H1 (cell line): ENCODE measurements at regions not wholly inside any gene's neighbourhood (a gene's known extent, or its start where the extent isn't known, plus 50 kb on each side); places are given as distances from the start of the nearest gene placed in this dataset.

Source experiments
- CTCF ChIA-PET: fragments of 300-600 bp; sonication (Branson Sonifier 250); formaldehyde crosslinking; loops from one replicate; lab custom pipeline; 2021; ENCODE audit not compliant: partially characterized antibody; lab: Charles Lee
- POLR2A ChIA-PET: fragments of 300-600 bp; sonication (Branson Sonifier 250); formaldehyde crosslinking; loops from one replicate; lab custom pipeline; 2021; ENCODE audit warnings: inconsistent platforms; ENCODE audit not compliant: partially characterized antibody; lab: Charles Lee
- DNase-seq, 2 experiments: peaks; one replicate each; pipeline versions ENCODE4 v3.0.0 to v3.0.0-alpha.2; 2010 to 2022; ENCODE audit warnings: low spot score in 2 of 2, low read depth in 1 of 2, mixed read lengths in 1 of 2
- FAIRE-seq: peaks from 2 replicates; lab custom pipeline; 2011; peaks lifted over from hg19 to GRCh38; lab: Jason Lieb, UNC
- H2AFZ ChIP-seq: 2 replicates; pipeline ENCODE4 v1.8.1; 2012; ENCODE audit warnings: low read length, inconsistent platforms
- H2AK5ac ChIP-seq: 2 replicates; pipeline ENCODE4 v1.6.1; 2013; ENCODE audit warnings: low read depth, low read length
- H2BK120ac ChIP-seq: replicated peaks from 2 replicates; pipeline ENCODE3; 2013; ENCODE audit warnings: low read depth, low read length, inconsistent platforms
- H2BK12ac ChIP-seq: 2 replicates; pipeline ENCODE4 v1.6.1; 2013; ENCODE audit warnings: low read depth, low read length
- H2BK15ac ChIP-seq: 2 replicates; pipeline ENCODE4 v1.6.1; 2013; ENCODE audit warnings: low read length
- H2BK20ac ChIP-seq: 2 replicates; pipeline ENCODE4 v1.6.1; 2013; ENCODE audit warnings: low read length
- H2BK5ac ChIP-seq: 2 replicates; pipeline ENCODE4 v1.6.1; 2013; ENCODE audit warnings: low read depth, low read length
- H3K14ac ChIP-seq: 2 replicates; pipeline ENCODE4 v1.6.1; 2013; ENCODE audit warnings: inconsistent platforms; ENCODE audit not compliant: insufficient read length
- H3K18ac ChIP-seq: 2 replicates; pipeline ENCODE4 v1.6.1; 2013; ENCODE audit warnings: low read length; ENCODE audit errors: extremely low read depth
- H3K23ac ChIP-seq: 2 replicates; pipeline ENCODE4 v1.6.1; 2013; ENCODE audit warnings: inconsistent platforms; ENCODE audit not compliant: insufficient read length
- H3K23me2 ChIP-seq: 2 replicates; pipeline ENCODE4 v1.6.1; 2013; ENCODE audit warnings: low read depth, low read length
- H3K27ac ChIP-seq: 2 replicates; pipeline ENCODE4 v1.6.1; 2011; ENCODE audit warnings: low read depth, low read length, inconsistent platforms
- H3K27me3 ChIP-seq, 4 experiments: replicated peaks in 1 of 4; 1 replicate in 1 of 4; 2 replicates in 3 of 4; pipeline versions ENCODE4 v1.6.1 to v1.8.1; 2011 to 2013; ENCODE audit warnings: low read length in 3 of 4, mild to moderate bottlenecking in 3 of 4, inconsistent platforms in 2 of 4, mixed read lengths in 2 of 4, moderate library complexity in 1 of 4; ENCODE audit not compliant: control insufficient read depth in 3 of 4, insufficient read depth in 3 of 4; ENCODE audit errors: extremely low read depth in 1 of 4
- H3K36me3 ChIP-seq, 4 experiments: 2 replicates each; pipeline versions ENCODE4 v1.6.1 to v1.8.1; 2011 to 2013; ENCODE audit warnings: mild to moderate bottlenecking in 4 of 4, low read length in 3 of 4, moderate library complexity in 2 of 4, control low read depth in 1 of 4, inconsistent platforms in 1 of 4; ENCODE audit not compliant: insufficient read depth in 4 of 4, control insufficient read depth in 2 of 4
- H3K4ac ChIP-seq: replicated peaks from 2 replicates; pipeline ENCODE3; 2013; ENCODE audit warnings: low read length, low read depth, mixed read lengths, inconsistent platforms; ENCODE audit not compliant: insufficient read length
- H3K4me1 ChIP-seq, 4 experiments: replicated peaks in 1 of 4; 1 replicate in 1 of 4; 2 replicates in 3 of 4; pipeline versions ENCODE4 v1.6.1 to v1.8.1; 2011 to 2013; ENCODE audit warnings: low read length in 3 of 4, inconsistent platforms in 2 of 4, mixed read lengths in 1 of 4; ENCODE audit not compliant: insufficient read depth in 4 of 4, control insufficient read depth in 3 of 4
- H3K4me2 ChIP-seq, 2 experiments: 2 replicates each; pipeline versions ENCODE4 v1.6.1 to v1.8.1; 2011 to 2013; ENCODE audit warnings: low read depth in 2 of 2, low read length in 2 of 2, control low read depth in 1 of 2, inconsistent platforms in 1 of 2, mild to moderate bottlenecking in 1 of 2; ENCODE audit not compliant: insufficient read depth in 1 of 2
- H3K4me3 ChIP-seq, 4 experiments: fragments of 200-600, 300-600 bp in 1 of 4; sonication (generic), shearing (Covaris generic), sonication (Bioruptor Twin) in 1 of 4; 2 replicates each; pipeline versions ENCODE4 v1.5.1 to v1.8.1; 2011 to 2016; ENCODE audit warnings: low read length in 4 of 4, low read depth in 3 of 4, control low read depth in 2 of 4, inconsistent platforms in 2 of 4, mild to moderate bottlenecking in 2 of 4, mixed read lengths in 1 of 4, moderate library complexity in 1 of 4; ENCODE audit not compliant: insufficient read depth in 2 of 4; ENCODE audit errors: extremely low read depth in 1 of 4
- H3K56ac ChIP-seq: replicated peaks from 2 replicates; pipeline ENCODE3; 2013; ENCODE audit warnings: low read depth, mild to moderate bottlenecking, mixed read lengths, low read length, inconsistent platforms; ENCODE audit not compliant: insufficient read length
- H3K79me1 ChIP-seq: 2 replicates; pipeline ENCODE4 v1.6.1; 2013; ENCODE audit warnings: low read depth, low read length, control low read depth
- H3K79me2 ChIP-seq, 2 experiments: 2 replicates each; pipeline versions ENCODE4 v1.6.1 to v1.8.1; 2012 to 2013; ENCODE audit warnings: low read length in 2 of 2, mild to moderate bottlenecking in 2 of 2, inconsistent platforms in 1 of 2; ENCODE audit not compliant: insufficient read depth in 2 of 2, control insufficient read depth in 1 of 2
- H3K9ac ChIP-seq, 4 experiments: replicated peaks in 1 of 4; 1 replicate in 1 of 4; 2 replicates in 3 of 4; pipeline versions ENCODE4 v1.6.1 to v1.8.1; 2011 to 2013; ENCODE audit warnings: low read depth in 3 of 4, low read length in 3 of 4, control low read depth in 2 of 4, mild to moderate bottlenecking in 2 of 4, moderate library complexity in 2 of 4, inconsistent platforms in 1 of 4; ENCODE audit errors: extremely low read depth in 1 of 4
- H3K9me3 ChIP-seq, 2 experiments: 2 replicates each; pipeline versions ENCODE4 v1.6.1 to v1.8.1; 2012 to 2013; ENCODE audit warnings: mild to moderate bottlenecking in 2 of 2, moderate library complexity in 2 of 2, control low read depth in 1 of 2, inconsistent platforms in 1 of 2, low read depth in 1 of 2, low read length in 1 of 2, mixed read lengths in 1 of 2; ENCODE audit not compliant: insufficient read depth in 2 of 2
- H4K20me1 ChIP-seq, 2 experiments: replicated peaks in 1 of 2; 2 replicates each; pipeline versions ENCODE3 to v1.8.1; 2011 to 2013; ENCODE audit warnings: inconsistent platforms in 2 of 2, low read length in 2 of 2, mild to moderate bottlenecking in 1 of 2; ENCODE audit not compliant: insufficient read depth in 2 of 2, control insufficient read depth in 1 of 2
- H4K5ac ChIP-seq: 2 replicates; pipeline ENCODE4 v1.6.1; 2013; ENCODE audit warnings: low read length, low read depth, mixed read lengths, inconsistent platforms; ENCODE audit not compliant: insufficient read length
- H4K8ac ChIP-seq: 2 replicates; pipeline ENCODE4 v1.8.0; 2013; ENCODE audit warnings: mild to moderate bottlenecking, moderate library complexity, low read length, inconsistent platforms; ENCODE audit not compliant: insufficient read depth; ENCODE audit errors: extremely low read depth
- H4K91ac ChIP-seq: replicated peaks from 2 replicates; pipeline ENCODE3; 2013; ENCODE audit warnings: low read length, mixed read lengths, inconsistent platforms; ENCODE audit not compliant: insufficient read length
- ASH2L ChIP-seq: fragments of 200-600, 300-600 bp; sonication (generic); IDR thresholded peaks from one replicate; pipeline ENCODE4 v1.7.1; 2017; ENCODE audit warnings: low read length
- BACH1 ChIP-seq: IDR thresholded peaks from 2 replicates; pipeline ENCODE4 v1.6.1; 2012; ENCODE audit warnings: low read length, improper control_type of control experiment
- BRCA1 ChIP-seq: IDR thresholded peaks from 2 replicates; pipeline ENCODE4 v1.6.1; 2012; ENCODE audit warnings: low read depth, low read length, improper control_type of control experiment
- CBX5 ChIP-seq: fragments of 300-800, 300-1000 bp; sonication (generic); IDR thresholded peaks from 2 replicates; pipeline ENCODE4 v1.7.1; 2016; ENCODE audit warnings: antibody characterized with exemption, low read length, low read depth
- E2F6 ChIP-seq: IDR thresholded peaks from 2 replicates; pipeline ENCODE4 v1.6.1; 2012; ENCODE audit warnings: inconsistent platforms
- JUN ChIP-seq: IDR thresholded peaks from 2 replicates; pipeline ENCODE4 v1.6.1; 2011; ENCODE audit warnings: low read depth, mild to moderate bottlenecking, improper control_type of control experiment, low read length
- KDM4A ChIP-seq: IDR thresholded peaks from one replicate; pipeline ENCODE4 v1.7.1; 2012; ENCODE audit warnings: low read depth, mild to moderate bottlenecking, moderate library complexity, low read length, inconsistent platforms; ENCODE audit not compliant: severe bottlenecking
- MAFK ChIP-seq: IDR thresholded peaks from 2 replicates; pipeline ENCODE4 v1.6.1; 2012; ENCODE audit warnings: low read depth, mild to moderate bottlenecking, improper control_type of control experiment, low read length
- POLR2A ChIP-seq, 2 experiments: IDR thresholded peaks; 1 replicate in 1 of 2; 2 replicates in 1 of 2; pipeline ENCODE4 v1.6.1; 2011; ENCODE audit warnings: low read depth in 2 of 2, low read length in 2 of 2, mild to moderate bottlenecking in 2 of 2; ENCODE audit errors: control extremely low read depth in 1 of 2
- SP4 ChIP-seq: IDR thresholded peaks from 2 replicates; pipeline ENCODE4 v1.6.1; 2012; ENCODE audit warnings: low read length, inconsistent platforms
- SUZ12 ChIP-seq: fragments of 200-600 bp; sonication (generic); IDR thresholded peaks from 2 replicates; pipeline ENCODE4 v1.6.1; 2012; ENCODE audit warnings: mild to moderate bottlenecking, inconsistent platforms, low read length, moderate library complexity, mixed read lengths
- TEAD4 ChIP-seq: IDR thresholded peaks from 2 replicates; pipeline ENCODE4 v1.6.1; 2012; ENCODE audit warnings: low read depth, low read length, inconsistent platforms, mixed read lengths
- ZNF274 ChIP-seq: IDR thresholded peaks from 2 replicates; pipeline ENCODE4 v1.7.0; 2012; ENCODE audit warnings: low read length, borderline replicate concordance; ENCODE audit errors: extremely low read depth
- WGBS, 2 experiments: shearing (Covaris generic) in 1 of 2; methylation state at CpG; one replicate each; pipeline versions ENCODE4 v1.1.6 to v1.1.7; 2013 to 2015; ENCODE audit warnings: low lambda C conversion rate in 2 of 2, mixed read lengths in 2 of 2, inconsistent platforms in 1 of 2, low coverage in 1 of 2, missing lambda C conversion rate in 1 of 2; ENCODE audit not compliant: insufficient replicate concordance in 2 of 2, insufficient coverage in 1 of 2, insufficient read length in 1 of 2; ENCODE audit errors: extremely low coverage in 1 of 2, missing lambda C conversion rate in 1 of 2; 5-methylcytosine and 5-hydroxymethylcytosine counted together
- TF ChIP-seq, protein P1 (sequence below): IDR thresholded peaks from 2 replicates; pipeline ENCODE4 v1.6.1; 2011; ENCODE audit warnings: low read length, improper control_type of control experiment

DNA sequence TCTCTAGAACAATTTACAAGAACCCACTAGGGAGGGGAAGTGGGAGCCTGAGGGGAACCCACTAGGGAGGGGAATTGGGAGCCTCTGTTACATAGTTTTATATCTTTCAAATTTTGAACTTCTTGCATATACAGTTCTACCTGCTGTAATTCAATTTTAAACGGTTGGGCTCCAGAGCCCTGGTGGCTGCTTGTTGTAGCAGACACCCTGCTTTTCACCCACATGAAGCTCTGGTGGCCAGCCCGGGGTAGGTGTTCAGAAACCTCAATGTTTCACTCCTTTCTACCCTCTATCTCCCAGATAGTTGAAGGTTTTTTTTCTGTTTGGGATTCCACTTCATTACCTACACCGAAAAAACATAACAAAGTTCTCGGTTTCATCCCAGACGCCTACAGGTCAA is 124.4 kb downstream of the TMEM174 start:
- Histone ChIP-seq H4K5ac (no peak overlapping the region), H3K9me3 (no peaks in the 10 kb centered on the region), H3K79me1 (no peaks in the 10 kb centered on the region), H2BK15ac (no peak overlapping the region), H2BK12ac (0 out of 2 replicates have a peak overlapping the region, but pooled peaks have one; percentile 68), H2AFZ (no peak overlapping the region), H3K4me3 (peak overlapping the region in 1 of 4 experiments; percentile 54; a peak in 1 of 8 replicates), H4K8ac (no peak overlapping the region), H4K20me1 (peaks cover 5 to 9% of the 10 kb centered on the region in 2 experiments), H4K91ac (no peak overlapping the region), H3K56ac (no peak overlapping the region), H3K18ac (peak overlapping the region; percentile 32; the same call in 1 of the 2 replicates), H2AK5ac (no peak overlapping the region), H3K23me2 (no peaks in the 10 kb centered on the region), H3K27ac (no peak overlapping the region), H3K4me2 (peak overlapping the region; percentile 86 to 87; a peak in 2 of 4 replicates), H3K79me2 (no peaks in the 10 kb centered on the region), H3K27me3 (peaks cover 63 to 81% (median 79%) of the 10 kb centered on the region in 4 experiments), H3K4ac (no peak overlapping the region), H3K36me3 (peaks cover 0 to 6% (median 0%) of the 10 kb centered on the region in 4 experiments; a peak in 1 of 8 replicates), H3K23ac (no peak overlapping the region), H2BK5ac (no peak overlapping the region), H3K14ac (no peak overlapping the region), H3K4me1 (peaks cover 10 to 19% (median 15%) of the 10 kb centered on the region in 4 experiments), H2BK20ac (no peak overlapping the region), H3K9ac (no peak overlapping the region), H2BK120ac (no peak overlapping the region)
- DNase-seq (no peak), FAIRE-seq (no peak)
- POLR2A ChIA-PET, result interaction anchor here (0.8 to 1.5 kb wide), 3 partner anchors 51 to 78 kb away, joined by 3 read pairs; no protein-coding TSS in a partner anchor
- WGBS, 2 experiments, result 20% methylated on average over 5 of the region's 5 CpGs; no CpG with 5 or more reads in 1 of the 2 experiments
- CTCF ChIA-PET, result interaction anchor here (0.7 to 3.2 kb wide), 24 partner anchors 8 to 214 kb away, joined by 3 to 10 read pairs (median 4); partner anchors contain the start of gene FOXD1
- TF ChIP-seq ZNF274 (no peak), ASH2L (no peak), CBX5 (no peak), MAFK (no peak), SP4 (no peak), KDM4A (no peak), SUZ12 (no peak), POLR2A (IDR thresholded peaks at IDR 0.05; ENCODE audit: control extremely low read depth in 1 of 2, low read depth in 2 of 2, low read length in 2 of 2) (no peak), BRCA1 (no peak), BACH1 (no peak), JUN (no peak), E2F6 (no peak), TEAD4 (no peak)
- TF ChIP-seq, protein P1, sequence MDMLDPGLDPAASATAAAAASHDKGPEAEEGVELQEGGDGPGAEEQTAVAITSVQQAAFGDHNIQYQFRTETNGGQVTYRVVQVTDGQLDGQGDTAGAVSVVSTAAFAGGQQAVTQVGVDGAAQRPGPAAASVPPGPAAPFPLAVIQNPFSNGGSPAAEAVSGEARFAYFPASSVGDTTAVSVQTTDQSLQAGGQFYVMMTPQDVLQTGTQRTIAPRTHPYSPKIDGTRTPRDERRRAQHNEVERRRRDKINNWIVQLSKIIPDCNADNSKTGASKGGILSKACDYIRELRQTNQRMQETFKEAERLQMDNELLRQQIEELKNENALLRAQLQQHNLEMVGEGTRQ, result no peak
